Skeletal muscle tissue (tissue), 3 donors: ENCODE measurements at regions not wholly inside any gene's neighbourhood (a gene's known extent, or its start where the extent isn't known, plus 50 kb on each side); places are given as distances from the start of the nearest gene placed in this dataset.

ENCODE experiments used
- H3K27ac ChIP-seq: one replicate; pipeline ENCODE4 v1.7.0; 2013; ENCODE audit warnings: mild to moderate bottlenecking, low read depth, low read length, inconsistent platforms
- H3K27me3 ChIP-seq, 3 donors: one replicate each; pipeline ENCODE4 v1.7.0; 2013; ENCODE audit warnings: low read length in 3 of 3; ENCODE audit not compliant: control insufficient read depth in 3 of 3, insufficient read depth in 3 of 3
- H3K36me3 ChIP-seq, 3 donors: one replicate each; pipeline ENCODE4 v1.7.0; 2013; ENCODE audit warnings: low read length in 3 of 3; ENCODE audit not compliant: control insufficient read depth in 3 of 3, insufficient read depth in 3 of 3
- H3K4me1 ChIP-seq, 3 donors: one replicate each; pipeline ENCODE4 v1.7.0; 2013; ENCODE audit warnings: low read length in 3 of 3, mild to moderate bottlenecking in 3 of 3; ENCODE audit not compliant: control insufficient read depth in 3 of 3, insufficient read depth in 3 of 3
- H3K4me3 ChIP-seq, 3 donors: one replicate each; pipeline ENCODE4 v1.7.0; 2013; ENCODE audit warnings: low read length in 3 of 3
- H3K9ac ChIP-seq, 3 donors: one replicate each; pipeline ENCODE4 v1.7.0; 2013; ENCODE audit warnings: low read length in 3 of 3, mild to moderate bottlenecking in 3 of 3, moderate library complexity in 2 of 3, low read depth in 1 of 3
- H3K9me3 ChIP-seq, 3 donors: one replicate each; pipeline ENCODE4 v1.7.0; 2013; ENCODE audit warnings: low read length in 3 of 3; ENCODE audit not compliant: control insufficient read depth in 3 of 3
- donor health status: Osteomylitis.

GRCh38 chr10:63758080-63758479 lies 236.9 kb downstream of the REEP3 start:
- Histone ChIP-seq H3K36me3 (no peaks in the 10 kb centered on the region), H3K27ac (no peak overlapping the region), H3K4me3 (no peak overlapping the region), H3K4me1 (peaks cover 0 to 14% (median 2%) of the 10 kb centered on the region in 3 donors), H3K9ac (no peak overlapping the region), H3K9me3 (no peaks in the 10 kb centered on the region), H3K27me3 (no peaks in the 10 kb centered on the region)

GRCh38 chr10:63759335-63759734 lies 238.1 kb downstream of the REEP3 start:
- no peaks in the 10 kb centered on the region for H3K36me3 ChIP-seq
- no peaks in the 10 kb centered on the region for H3K27me3 ChIP-seq
- H3K27ac ChIP-seq = no peak overlapping the region
- no peak overlapping the region for H3K9ac ChIP-seq
- H3K4me1 ChIP-seq = peaks cover 0 to 14% (median 2%) of the 10 kb centered on the region in 3 donors
- no peak overlapping the region for H3K4me3 ChIP-seq
- H3K9me3 ChIP-seq = no peaks in the 10 kb centered on the region

- Histone ChIP-seq H3K27me3 (no peaks in the 10 kb centered on the region), H3K27ac (no peak overlapping the region)
Observed at GRCh38 chr10:63760034-63760707, 239.0 kb downstream of the REEP3 start.

GRCh38 chr10:63760708-63761047 lies 239.5 kb downstream of the REEP3 start:
- Histone ChIP-seq H3K4me3 (no peak overlapping the region), H3K9me3 (no peaks in the 10 kb centered on the region), H3K9ac (no peak overlapping the region), H3K4me1 (peaks cover 0 to 14% (median 2%) of the 10 kb centered on the region in 3 donors), H3K27ac (no peak overlapping the region), H3K36me3 (no peaks in the 10 kb centered on the region), H3K27me3 (no peaks in the 10 kb centered on the region)

More at GRCh38 chr10:63760034-63760707, 239.0 kb downstream of the REEP3 start:
- no peak overlapping the region for H3K4me3 ChIP-seq
- H3K9ac ChIP-seq = no peak overlapping the region
- no peaks in the 10 kb centered on the region for H3K9me3 ChIP-seq
- peaks cover 0 to 14% (median 2%) of the 10 kb centered on the region in 3 donors for H3K4me1 ChIP-seq
- H3K36me3 ChIP-seq = no peaks in the 10 kb centered on the region

- Histone ChIP-seq H3K9me3 (no peaks in the 10 kb centered on the region), H3K36me3 (no peaks in the 10 kb centered on the region), H3K27ac (no peak overlapping the region), H3K4me1 (peaks cover 0 to 14% (median 2%) of the 10 kb centered on the region in 3 donors), H3K27me3 (no peaks in the 10 kb centered on the region), H3K9ac (no peak overlapping the region), H3K4me3 (no peak overlapping the region)
Observed at GRCh38 chr10:63761243-63761642, 240.0 kb downstream of the REEP3 start.

GRCh38 chr10:63763744-63764143 lies 242.5 kb downstream of the REEP3 start:
- Histone ChIP-seq H3K27me3 (no peaks in the 10 kb centered on the region), H3K4me1 (peaks cover 0 to 14% (median 2%) of the 10 kb centered on the region in 3 donors), H3K27ac (no peak overlapping the region), H3K9ac (no peak overlapping the region), H3K9me3 (no peaks in the 10 kb centered on the region), H3K36me3 (no peaks in the 10 kb centered on the region), H3K4me3 (no peak overlapping the region)

- no peak overlapping the region for H3K9ac ChIP-seq
- H3K27ac ChIP-seq = no peak overlapping the region
- H3K4me1 ChIP-seq = peaks cover 0 to 8% (median 2%) of the 10 kb centered on the region in 3 donors
- no peaks in the 10 kb centered on the region for H3K27me3 ChIP-seq
- no peaks in the 10 kb centered on the region for H3K9me3 ChIP-seq
- no peaks in the 10 kb centered on the region for H3K36me3 ChIP-seq
- no peak overlapping the region for H3K4me3 ChIP-seq
Observed at GRCh38 chr10:63765126-63765525, 243.9 kb downstream of the REEP3 start.

GRCh38 chr10:63766745-63767137 lies 245.5 kb downstream of the REEP3 start:
- H3K9ac ChIP-seq = no peak overlapping the region
- no peaks in the 10 kb centered on the region for H3K4me1 ChIP-seq
- H3K27me3 ChIP-seq = no peaks in the 10 kb centered on the region
- no peaks in the 10 kb centered on the region for H3K9me3 ChIP-seq
- H3K27ac ChIP-seq = no peak overlapping the region
- no peaks in the 10 kb centered on the region for H3K36me3 ChIP-seq
- H3K4me3 ChIP-seq = no peak overlapping the region

GRCh38 chr10:63767138-63767801 lies 246.1 kb downstream of the REEP3 start:
- H3K4me3 ChIP-seq = no peak overlapping the region
- no peak overlapping the region for H3K9ac ChIP-seq
- H3K36me3 ChIP-seq = no peaks in the 10 kb centered on the region
- H3K4me1 ChIP-seq = no peaks in the 10 kb centered on the region
- H3K9me3 ChIP-seq = no peaks in the 10 kb centered on the region
- no peak overlapping the region for H3K27ac ChIP-seq
- no peaks in the 10 kb centered on the region for H3K27me3 ChIP-seq

- Histone ChIP-seq H3K4me1 (no peaks in the 10 kb centered on the region), H3K27me3 (no peaks in the 10 kb centered on the region), H3K4me3 (no peak overlapping the region), H3K9ac (no peak overlapping the region), H3K36me3 (no peaks in the 10 kb centered on the region), H3K27ac (no peak overlapping the region), H3K9me3 (no peaks in the 10 kb centered on the region)
Observed at GRCh38 chr10:63769367-63769766, 248.2 kb downstream of the REEP3 start.
